ENCODE measurements at regions not wholly inside any gene's neighbourhood (a gene's known extent, or its start where the extent isn't known, plus 50 kb on each side); places are given as distances from the start of the nearest gene placed in this dataset.

- TF ChIP-seq EZH2 (IDR thresholded peaks at IDR 0.05; ENCODE audit: low read length) = no peak
- TF ChIP-seq, protein P1, sequence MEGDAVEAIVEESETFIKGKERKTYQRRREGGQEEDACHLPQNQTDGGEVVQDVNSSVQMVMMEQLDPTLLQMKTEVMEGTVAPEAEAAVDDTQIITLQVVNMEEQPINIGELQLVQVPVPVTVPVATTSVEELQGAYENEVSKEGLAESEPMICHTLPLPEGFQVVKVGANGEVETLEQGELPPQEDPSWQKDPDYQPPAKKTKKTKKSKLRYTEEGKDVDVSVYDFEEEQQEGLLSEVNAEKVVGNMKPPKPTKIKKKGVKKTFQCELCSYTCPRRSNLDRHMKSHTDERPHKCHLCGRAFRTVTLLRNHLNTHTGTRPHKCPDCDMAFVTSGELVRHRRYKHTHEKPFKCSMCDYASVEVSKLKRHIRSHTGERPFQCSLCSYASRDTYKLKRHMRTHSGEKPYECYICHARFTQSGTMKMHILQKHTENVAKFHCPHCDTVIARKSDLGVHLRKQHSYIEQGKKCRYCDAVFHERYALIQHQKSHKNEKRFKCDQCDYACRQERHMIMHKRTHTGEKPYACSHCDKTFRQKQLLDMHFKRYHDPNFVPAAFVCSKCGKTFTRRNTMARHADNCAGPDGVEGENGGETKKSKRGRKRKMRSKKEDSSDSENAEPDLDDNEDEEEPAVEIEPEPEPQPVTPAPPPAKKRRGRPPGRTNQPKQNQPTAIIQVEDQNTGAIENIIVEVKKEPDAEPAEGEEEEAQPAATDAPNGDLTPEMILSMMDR (optimal IDR thresholded peaks at IDR 0.05 in 1 of 3, IDR thresholded peaks at IDR 0.05 in 1 of 3, conservative IDR thresholded peaks at IDR 0.05 in 1 of 3; ENCODE audit: extremely low read depth in 1 of 3, insufficient read depth in 2 of 3, low read length in 3 of 3) = no peak
Measured at GRCh38 chr12:24066097-24066496, 116.6 kb upstream of the SOX5 start.

Measured in keratinocyte (primary cell).